H1 (cell line): ENCODE measurements at regions not wholly inside any gene's neighbourhood (a gene's known extent, or its start where the extent isn't known, plus 50 kb on each side); places are given as distances from the start of the nearest gene placed in this dataset.

Experiments
- RFX5 ChIP-seq: IDR thresholded peaks from 2 replicates; pipeline ENCODE4 v1.6.1; 2011; ENCODE audit warnings: low read depth, low read length, improper control_type of control experiment, borderline replicate concordance

GRCh38 chr10:3491571-3491970 is 293.4 kb downstream of the KLF6 start (continued):
- TF ChIP-seq RFX5: no peak
- TF ChIP-seq, all 59 proteins: peak for 0
